ENCODE measurements at regions not wholly inside any gene's neighbourhood (a gene's known extent, or its start where the extent isn't known, plus 50 kb on each side); places are given as distances from the start of the nearest gene placed in this dataset.

GRCh38 chr2:125318740-125319139, 1293.7 kb downstream of the CNTNAP5 start:
- no peak overlapping the region for H2AFZ ChIP-seq (ENCODE audit: low read length)
- no peak for ATAC-seq

GRCh38 chr2:125324273-125324672, 1299.2 kb downstream of the CNTNAP5 start:
- Histone ChIP-seq H3K79me2 (ENCODE audit: low read length) (no peaks in the 10 kb centered on the region), H3K4me2 (ENCODE audit: low read length) (no peak overlapping the region), H3K9me2 (replicated peaks; ENCODE audit: low read length) (no peaks in the 10 kb centered on the region), H4K20me1 (ENCODE audit: low read length) (no peaks in the 10 kb centered on the region), H3K4me3 (ENCODE audit: low read length) (no peak overlapping the region), H3K27ac (ENCODE audit: low read length) (no peak overlapping the region), H3K4me1 (ENCODE audit: insufficient read depth, low read length) (no peaks in the 10 kb centered on the region), H3F3A (ENCODE audit: low read length, unreplicated experiment) (no peaks in the 10 kb centered on the region), H3K36me3 (ENCODE audit: low read depth, low read length) (no peaks in the 10 kb centered on the region), H3K27me3 (ENCODE audit: low read length) (no peaks in the 10 kb centered on the region), H2AFZ (ENCODE audit: low read length) (no peak overlapping the region), H3K9ac (ENCODE audit: low read length) (no peak overlapping the region), H3K9me3 (ENCODE audit: low read length) (no peaks in the 10 kb centered on the region; the same call in 1 of the 2 replicates)
- CTCF ChIA-PET = no interaction called here
- intact Hi-C loops (cut with micrococcal nuclease) = no loop called here
- no peak for DNase-seq
- BruUV-seq (replicated peaks) = no TSS peak
- no peak for TF ChIP-seq EZH2 (IDR thresholded peaks at IDR 0.05; ENCODE audit: low read length, unreplicated experiment)
- no peak for TF ChIP-seq EZH2phosphoT487 (IDR thresholded peaks at IDR 0.05; ENCODE audit: borderline replicate concordance, low read length)
- no peak for TF ChIP-seq CTCF (conservative IDR thresholded peaks at IDR 0.05; ENCODE audit: low read depth, low read length)
- POLR2A ChIA-PET (ENCODE audit: unreplicated experiment) = no interaction called here
- ATAC-seq = no peak

More at GRCh38 chr2:125318740-125319139, 1293.7 kb downstream of the CNTNAP5 start:
- no peak overlapping the region for H3K4me2 ChIP-seq (ENCODE audit: low read length)
- no peaks in the 10 kb centered on the region for H3K4me1 ChIP-seq (ENCODE audit: insufficient read depth, low read length)
- ChIA-PET CTCF (no interaction called here), POLR2A (ENCODE audit: unreplicated experiment) (no interaction called here)
- no peak for TF ChIP-seq CTCF (conservative IDR thresholded peaks at IDR 0.05; ENCODE audit: low read depth, low read length)
- no peak for TF ChIP-seq EZH2 (IDR thresholded peaks at IDR 0.05; ENCODE audit: low read length, unreplicated experiment)
- no peak for TF ChIP-seq EZH2phosphoT487 (IDR thresholded peaks at IDR 0.05; ENCODE audit: borderline replicate concordance, low read length)
- intact Hi-C loops (cut with micrococcal nuclease) = no loop called here
- H3K27me3 ChIP-seq (ENCODE audit: low read length) = no peaks in the 10 kb centered on the region
- H3K27ac ChIP-seq (ENCODE audit: low read length) = no peak overlapping the region
- no peak overlapping the region for H3K9ac ChIP-seq (ENCODE audit: low read length)
- H3K36me3 ChIP-seq (ENCODE audit: low read depth, low read length) = no peaks in the 10 kb centered on the region
- DNase-seq = no peak
- no peaks in the 10 kb centered on the region for H4K20me1 ChIP-seq (ENCODE audit: low read length)
- no peaks in the 10 kb centered on the region for H3K9me2 ChIP-seq (replicated peaks; ENCODE audit: low read length)
- no TSS peak for BruUV-seq (replicated peaks)
- no peaks in the 10 kb centered on the region for H3K79me2 ChIP-seq (ENCODE audit: low read length)
- H3K9me3 ChIP-seq (ENCODE audit: low read length) = no peaks in the 10 kb centered on the region; the same call in 1 of the 2 replicates
- H3K4me3 ChIP-seq (ENCODE audit: low read length) = no peak overlapping the region
- H3F3A ChIP-seq (ENCODE audit: low read length, unreplicated experiment) = no peaks in the 10 kb centered on the region

- Histone ChIP-seq H4K20me1 (ENCODE audit: low read length) (no peaks in the 10 kb centered on the region), H3K79me2 (ENCODE audit: low read length) (no peaks in the 10 kb centered on the region), H3K4me3 (ENCODE audit: low read length) (no peak overlapping the region), H2AFZ (ENCODE audit: low read length) (no peak overlapping the region), H3K9ac (ENCODE audit: low read length) (no peak overlapping the region), H3K4me1 (ENCODE audit: insufficient read depth, low read length) (no peaks in the 10 kb centered on the region), H3K9me3 (ENCODE audit: low read length) (no peaks in the 10 kb centered on the region), H3K36me3 (ENCODE audit: low read depth, low read length) (no peaks in the 10 kb centered on the region), H3F3A (ENCODE audit: low read length, unreplicated experiment) (no peaks in the 10 kb centered on the region), H3K4me2 (ENCODE audit: low read length) (no peak overlapping the region), H3K27me3 (ENCODE audit: low read length) (no peaks in the 10 kb centered on the region), H3K9me2 (replicated peaks; ENCODE audit: low read length) (no peaks in the 10 kb centered on the region), H3K27ac (ENCODE audit: low read length) (no peak overlapping the region)
- no peak for ATAC-seq
- CTCF ChIA-PET = no interaction called here
- DNase-seq = no peak
- POLR2A ChIA-PET (ENCODE audit: unreplicated experiment) = no interaction called here
- intact Hi-C loops (cut with micrococcal nuclease) = no loop called here
- TF ChIP-seq CTCF (conservative IDR thresholded peaks at IDR 0.05; ENCODE audit: low read depth, low read length) (no peak), EZH2 (IDR thresholded peaks at IDR 0.05; ENCODE audit: low read length, unreplicated experiment) (no peak), EZH2phosphoT487 (IDR thresholded peaks at IDR 0.05; ENCODE audit: borderline replicate concordance, low read length) (no peak)
- no TSS peak for BruUV-seq (replicated peaks)
These were observed 1305.0 kb downstream of the CNTNAP5 start for GRCh38 chr2:125330133-125330532.
